ENCODE measurements at regions not wholly inside any gene's neighbourhood (a gene's known extent, or its start where the extent isn't known, plus 50 kb on each side); places are given as distances from the start of the nearest gene placed in this dataset.

- Histone ChIP-seq H3K9me3 (ENCODE audit: control insufficient read depth, insufficient read depth, low read depth, low read length) (no peaks in the 10 kb centered on the region), H3K36me3 (ENCODE audit: control insufficient read depth, insufficient read depth, low read length) (no peaks in the 10 kb centered on the region), H3K27me3 (ENCODE audit: control insufficient read depth, insufficient read depth, low read length) (no peaks in the 10 kb centered on the region), H3K4me3 (ENCODE audit: low read depth in 2 of 2, low read length in 2 of 2) (no peak overlapping the region), H3K27ac (ENCODE audit: low read length) (no peak overlapping the region), H3K4me1 (ENCODE audit: control insufficient read depth, insufficient read depth, low read length) (no peaks in the 10 kb centered on the region)
- in situ Hi-C loops (cut with HindIII; ENCODE audit: low pct_unique_long_range_greater_than_20kb, low sequenced_read_pairs) (no loop called here), intact Hi-C loops (cut with micrococcal nuclease; ENCODE audit: unreplicated experiment) (no loop called here)
- no peak for DNase-seq (ENCODE audit: low read depth, low spot score)
- no peak for TF ChIP-seq CTCF (IDR thresholded peaks at IDR 0.05)
- no peak for TF ChIP-seq POLR2AphosphoS5 (IDR thresholded peaks at IDR 0.05; ENCODE audit: low read depth, low read length)
- no peak for TF ChIP-seq TCF7L2 (IDR thresholded peaks at IDR 0.05; ENCODE audit: low read depth, low read length)
- no peak for TF ChIP-seq REST (IDR thresholded peaks at IDR 0.05; ENCODE audit: insufficient read depth in 1 of 2, low read depth in 2 of 2, low read length in 1 of 2)
- no peak for TF ChIP-seq SIN3A (IDR thresholded peaks at IDR 0.05; ENCODE audit: borderline replicate concordance, insufficient read depth, low read depth, low read length)
- CTCF ChIA-PET = no interaction called here
- POLR2A ChIA-PET = no interaction called here
- BruUV-seq (replicated peaks) = no TSS peak
- ATAC-seq = no peak
Measured at GRCh38 chr11:112610494-112610893, 349.8 kb upstream of the PLET1 start.

- BruUV-seq (replicated peaks) = no TSS peak
Measured at GRCh38 chr11:112610996-112611750, 350.0 kb upstream of the NCAM1 start.

More at GRCh38 chr11:112610996-112611750, 350.0 kb upstream of the NCAM1 start:
- intact Hi-C loops (cut with micrococcal nuclease; ENCODE audit: unreplicated experiment) (no loop called here), in situ Hi-C loops (cut with HindIII; ENCODE audit: low pct_unique_long_range_greater_than_20kb, low sequenced_read_pairs) (no loop called here)
- H3K27ac ChIP-seq (ENCODE audit: low read length) = no peak overlapping the region
- CTCF ChIA-PET = no interaction called here
- no peaks in the 10 kb centered on the region for H3K36me3 ChIP-seq (ENCODE audit: control insufficient read depth, insufficient read depth, low read length)
- no peak for ATAC-seq
- POLR2A ChIA-PET = no interaction called here
- no peaks in the 10 kb centered on the region for H3K4me1 ChIP-seq (ENCODE audit: control insufficient read depth, insufficient read depth, low read length)
- no peaks in the 10 kb centered on the region for H3K27me3 ChIP-seq (ENCODE audit: control insufficient read depth, insufficient read depth, low read length)
- DNase-seq (ENCODE audit: low read depth, low spot score) = no peak
- no peaks in the 10 kb centered on the region for H3K9me3 ChIP-seq (ENCODE audit: control insufficient read depth, insufficient read depth, low read depth, low read length)
- TF ChIP-seq TCF7L2 (IDR thresholded peaks at IDR 0.05; ENCODE audit: low read depth, low read length) = no peak
- no peak for TF ChIP-seq CTCF (IDR thresholded peaks at IDR 0.05)
- no peak for TF ChIP-seq POLR2AphosphoS5 (IDR thresholded peaks at IDR 0.05; ENCODE audit: low read depth, low read length)
- no peak for TF ChIP-seq SIN3A (IDR thresholded peaks at IDR 0.05; ENCODE audit: borderline replicate concordance, insufficient read depth, low read depth, low read length)
- TF ChIP-seq REST (IDR thresholded peaks at IDR 0.05; ENCODE audit: insufficient read depth in 1 of 2, low read depth in 2 of 2, low read length in 1 of 2) = no peak
- H3K4me3 ChIP-seq (ENCODE audit: low read depth in 2 of 2, low read length in 2 of 2) = no peak overlapping the region
